ENCODE measurements at regions not wholly inside any gene's neighbourhood (a gene's known extent, or its start where the extent isn't known, plus 50 kb on each side); places are given as distances from the start of the nearest gene placed in this dataset.
"Not testable (repeated sequence)": the region's sequence is repeated elsewhere in the genome, so short reads cannot be mapped to it uniquely, and the experiment has no call there.

GRCh38 chr6:105533301-105533700, 130.4 kb upstream of the PREP start:
- DNase-seq (ENCODE audit: low spot score), result no peak

- DNase-seq (ENCODE audit: low spot score), result no peak
These were observed 123.5 kb upstream of the PREP start for GRCh38 chr6:105526225-105526872.

GRCh38 chr6:105522626-105523322, 119.9 kb upstream of the PREP start:
- DNase-seq (ENCODE audit: low spot score), result no peak

GRCh38 chr6:105519954-105520353, 117.1 kb upstream of the PREP start:
- no peak for DNase-seq (ENCODE audit: low spot score)

- DNase-seq (ENCODE audit: low spot score), result not testable (repeated sequence)
These were observed 116.1 kb upstream of the PREP start for GRCh38 chr6:105518993-105519392.

GRCh38 chr6:105515054-105515453, 112.2 kb upstream of the PREP start:
- DNase-seq (ENCODE audit: low spot score), result no peak

GRCh38 chr6:105514306-105514705, 111.4 kb upstream of the PREP start:
- DNase-seq (ENCODE audit: low spot score), result no peak

- no peak for DNase-seq (ENCODE audit: low spot score)
These were observed 108.8 kb upstream of the PREP start for GRCh38 chr6:105511639-105512038.

GRCh38 chr6:105510746-105511145, 107.9 kb upstream of the PREP start:
- no peak for DNase-seq (ENCODE audit: low spot score)

GRCh38 chr6:105509506-105510331, 106.8 kb upstream of the PREP start:
- no peak for DNase-seq (ENCODE audit: low spot score)

GRCh38 chr6:105507811-105508210, 104.9 kb upstream of the PREP start:
- DNase-seq (ENCODE audit: low spot score), result no peak

- no peak for DNase-seq (ENCODE audit: low spot score)
These were observed 101.8 kb upstream of the PREP start for GRCh38 chr6:105504706-105505105.

GRCh38 chr6:105503641-105504040, 100.8 kb upstream of the PREP start:
- DNase-seq (ENCODE audit: low spot score), result no peak

GRCh38 chr6:105501826-105502344, 99.0 kb upstream of the PREP start:
- no peak for DNase-seq (ENCODE audit: low spot score)

- no peak for DNase-seq (ENCODE audit: low spot score)
These were observed 98.4 kb upstream of the PREP start for GRCh38 chr6:105501246-105501645.

- DNase-seq (ENCODE audit: low spot score), result no peak
These were observed 97.8 kb upstream of the PREP start for GRCh38 chr6:105500693-105501092.

GRCh38 chr6:105499931-105500330, 97.0 kb upstream of the PREP start:
- DNase-seq (ENCODE audit: low spot score), result peak; percentile 22

- DNase-seq (ENCODE audit: low spot score), result no peak
These were observed 96.4 kb upstream of the PREP start for GRCh38 chr6:105499136-105499870.

- DNase-seq (ENCODE audit: low spot score), result no peak
These were observed 94.7 kb upstream of the PREP start for GRCh38 chr6:105497549-105497948.

- no peak for DNase-seq (ENCODE audit: low spot score)
These were observed 92.6 kb upstream of the PREP start for GRCh38 chr6:105495515-105495914.

GRCh38 chr6:105494688-105495087, 91.8 kb upstream of the PREP start:
- no peak for DNase-seq (ENCODE audit: low spot score)

- DNase-seq (ENCODE audit: low spot score), result no peak
These were observed 90.9 kb upstream of the PREP start for GRCh38 chr6:105493736-105494135.
